HCT116 (cell line): ENCODE measurements at regions not wholly inside any gene's neighbourhood (a gene's known extent, or its start where the extent isn't known, plus 50 kb on each side); places are given as distances from the start of the nearest gene placed in this dataset.

Source experiments
- ATAC-seq: fragments of 200-7000 bp; cut with Tn5 transposase; 2 replicates; pipeline ENCODE4 v1.9.1; 2020; ENCODE audit warnings: mild to moderate bottlenecking, moderate library complexity
- BruUV-seq: library from RNA; stranded (reverse); fragments of 400-500 nt; replicated peaks from 2 replicates; lab custom pipeline; 2021; lab: Mats Ljungman, UMichigan
- CTCF ChIA-PET: fragments of 300-600 bp; sonication (Branson Sonifier 250); formaldehyde crosslinking; loops from one replicate; lab custom pipeline; 2021; ENCODE audit warnings: antibody characterized with exemption; lab: Charles Lee
- POLR2A ChIA-PET: fragments of 300-600, 350-600 bp; sonication (Branson Sonifier 250); formaldehyde crosslinking; loops from one replicate; lab custom pipeline; 2021; ENCODE audit warnings: antibody characterized with exemption; lab: Charles Lee
- RAD21 ChIA-PET, 2 experiments: fragments of 300-600 bp; sonication (Branson Sonifier 250); formaldehyde crosslinking; loops; one replicate each; lab custom pipeline; 2023; ENCODE audit warnings: low total read pairs in 2 of 2; ENCODE audit not compliant: uncharacterized antibody in 2 of 2, unreplicated experiment in 2 of 2, low non-redundant PET in 1 of 2; lab: Charles Lee
- DNase-seq: peaks from one replicate; pipeline ENCODE4 v3.0.0-alpha.2; 2010; ENCODE audit warnings: low read depth, low spot score
- H2AFZ ChIP-seq: fragments of 200-600 bp; shearing (Covaris generic), sonication (generic); 2 replicates; pipeline ENCODE4 v1.6.1; 2017; ENCODE audit warnings: low read depth, mixed run types, mixed read lengths, antibody characterized with exemption, low read length; ENCODE audit not compliant: poor library complexity, severe bottlenecking
- H3K27ac ChIP-seq: 2 replicates; pipeline ENCODE4 v1.5.1; 2012; ENCODE audit warnings: low read depth, low read length
- H3K27me3 ChIP-seq: fragments of 200-600 bp; sonication (generic); 2 replicates; pipeline ENCODE4 v1.6.1; 2016; ENCODE audit warnings: mixed run types, low read length, mixed read lengths; ENCODE audit not compliant: insufficient read depth
- H3K36me3 ChIP-seq, 2 experiments: fragments of 200-500 bp in 1 of 2; fragments of 200-600 bp in 1 of 2; sonication (Bioruptor generic) in 1 of 2; sonication (generic) in 1 of 2; 2 replicates each; pipeline versions ENCODE4 v1.5.1 to v1.6.1; 2014 to 2016; ENCODE audit warnings: low read length in 2 of 2, inconsistent platforms in 1 of 2, mixed read lengths in 1 of 2, mixed run types in 1 of 2; ENCODE audit not compliant: insufficient read depth in 2 of 2, control insufficient read depth in 1 of 2
- H3K4me1 ChIP-seq, 2 experiments: fragments of 200-600 bp in 1 of 2; sonication (generic) in 1 of 2; 2 replicates each; pipeline versions ENCODE4 v1.5.1 to v1.6.1; 2012 to 2017; ENCODE audit warnings: low read length in 2 of 2, inconsistent platforms in 1 of 2, mild to moderate bottlenecking in 1 of 2, mixed read lengths in 1 of 2, mixed run types in 1 of 2, moderate library complexity in 1 of 2; ENCODE audit not compliant: insufficient read depth in 2 of 2, control insufficient read depth in 1 of 2
- H3K4me2 ChIP-seq: fragments of 200-600 bp; sonication (generic); 2 replicates; pipeline ENCODE4 v1.6.1; 2017; ENCODE audit warnings: mixed run types, low read length, mixed read lengths
- H3K4me3 ChIP-seq, 2 experiments: fragments of 200-600 bp in 1 of 2; sonication (generic) in 1 of 2; replicated peaks in 1 of 2; 2 replicates each; pipeline ENCODE4 v1.5.1; 2011 to 2016; ENCODE audit warnings: low read length in 2 of 2, control low read depth in 1 of 2, low read depth in 1 of 2, mild to moderate bottlenecking in 1 of 2, mixed read lengths in 1 of 2, mixed run types in 1 of 2
- H3K79me2 ChIP-seq: fragments of 200-600 bp; sonication (generic); 2 replicates; pipeline ENCODE4 v1.6.1; 2017; ENCODE audit warnings: mild to moderate bottlenecking, mixed run types, low read length, moderate library complexity, mixed read lengths; ENCODE audit not compliant: insufficient read depth
- H3K9ac ChIP-seq: fragments of 200-600 bp; sonication (generic); 2 replicates; pipeline ENCODE4 v1.6.1; 2016; ENCODE audit warnings: low read length, mixed read lengths
- H3K9me2 ChIP-seq: fragments of 200-600 bp; sonication (generic), shearing (Covaris generic); 2 replicates; pipeline ENCODE4 v1.6.1; 2017; ENCODE audit warnings: mixed run types, mild to moderate bottlenecking, moderate library complexity; ENCODE audit not compliant: insufficient read depth
- H3K9me3 ChIP-seq, 2 experiments: fragments of 200-500 bp in 1 of 2; fragments of 200-600 bp in 1 of 2; sonication (Bioruptor generic) in 1 of 2; sonication (generic) in 1 of 2; 2 replicates each; pipeline ENCODE4 v1.6.1; 2014 to 2017; ENCODE audit warnings: low read length in 2 of 2, mixed read lengths in 2 of 2, inconsistent platforms in 1 of 2, low read depth in 1 of 2, mild to moderate bottlenecking in 1 of 2, mixed run types in 1 of 2, moderate library complexity in 1 of 2; ENCODE audit not compliant: control insufficient read depth in 1 of 2, insufficient read depth in 1 of 2
- H4K20me1 ChIP-seq: fragments of 200-600 bp; sonication (generic), shearing (Covaris generic); 2 replicates; pipeline ENCODE4 v1.6.1; 2017; ENCODE audit warnings: mixed run types, mild to moderate bottlenecking, moderate library complexity; ENCODE audit not compliant: insufficient read depth
- CTCF ChIP-seq, 3 experiments: fragments of 200-600 bp in 1 of 3; sonication (generic) in 1 of 3; IDR thresholded peaks in 2 of 3; conservative IDR thresholded peaks in 1 of 3; 2 replicates each; pipeline ENCODE4 v1.5.1; 2012 to 2017; ENCODE audit warnings: low read depth in 2 of 3, low read length in 2 of 3, antibody characterized with exemption in 1 of 3, borderline replicate concordance in 1 of 3, control low read depth in 1 of 3, mild to moderate bottlenecking in 1 of 3, mixed read lengths in 1 of 3, mixed run types in 1 of 3, moderate library complexity in 1 of 3; ENCODE audit not compliant: insufficient read depth in 1 of 3
- EGR1 ChIP-seq: IDR thresholded peaks from 2 replicates; pipeline ENCODE4 v1.6.1; 2012; ENCODE audit warnings: low read depth
- ELF1 ChIP-seq: IDR thresholded peaks from 2 replicates; pipeline ENCODE4 v1.6.1; 2012; ENCODE audit warnings: low read depth, borderline replicate concordance
- EZH2 ChIP-seq: fragments of 200-600 bp; sonication (generic); IDR thresholded peaks from 2 replicates; pipeline ENCODE4 v1.6.1; 2017; ENCODE audit warnings: antibody characterized with exemption, mixed run types
- FOSL1 ChIP-seq: IDR thresholded peaks from 2 replicates; pipeline ENCODE4 v1.6.1; 2012; ENCODE audit warnings: low read depth
- RAD21 ChIP-seq: IDR thresholded peaks from 2 replicates; pipeline ENCODE4 v1.6.1; 2012; ENCODE audit warnings: low read depth, mild to moderate bottlenecking
- SIN3A ChIP-seq: IDR thresholded peaks from 2 replicates; pipeline ENCODE4 v1.6.1; 2012; ENCODE audit warnings: low read depth
- SP1 ChIP-seq: IDR thresholded peaks from 2 replicates; pipeline ENCODE4 v1.6.1; 2012; ENCODE audit warnings: low read depth
- SRF ChIP-seq: IDR thresholded peaks from 2 replicates; pipeline ENCODE4 v1.6.1; 2012; ENCODE audit warnings: low read depth
- TCF7L2 ChIP-seq: IDR thresholded peaks from 2 replicates; pipeline ENCODE4 v1.7.0; 2011; ENCODE audit warnings: borderline replicate concordance, inconsistent platforms; ENCODE audit not compliant: insufficient read depth, insufficient read length; ENCODE audit errors: extremely low read depth
- YY1 ChIP-seq: IDR thresholded peaks from 2 replicates; pipeline ENCODE4 v1.6.1; 2011; ENCODE audit warnings: low read length, low read depth, moderate library complexity, mild to moderate bottlenecking; ENCODE audit not compliant: insufficient replicate concordance; ENCODE audit errors: extremely low read depth
- intact Hi-C: fragments of 100-400 bp; cut with micrococcal nuclease; formaldehyde crosslinking; loops from 2 replicates; pipeline ENCODE4 v1.10.0; 2022
- TF ChIP-seq, protein P1 (sequence below): IDR thresholded peaks from 2 replicates; pipeline ENCODE4 v1.6.1; 2012

DNA sequence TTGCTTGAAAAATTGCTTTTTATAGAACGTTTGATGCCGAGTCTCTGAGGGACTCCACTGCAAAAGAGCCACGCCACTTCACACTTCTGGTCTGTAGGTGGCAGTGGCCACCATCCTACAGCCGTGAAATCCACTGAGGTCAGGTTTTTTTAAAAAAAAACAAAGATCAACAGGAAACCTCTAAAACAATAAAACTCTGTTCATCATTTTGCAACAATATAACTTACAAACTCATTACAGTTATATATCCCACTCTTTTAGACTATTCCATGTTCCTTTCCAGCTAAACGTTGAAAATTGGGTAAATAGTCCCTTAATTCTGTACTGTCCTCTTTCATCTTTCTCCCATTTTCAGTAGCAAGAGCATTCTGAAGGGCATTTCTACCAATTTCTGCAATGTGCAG lies 64.6 kb upstream of the FMN2 start:
- no peak overlapping the region for H3K4me3 ChIP-seq
- ChIA-PET RAD21 (no interaction called here), POLR2A (no interaction called here), CTCF (interaction anchor here (1.2 kb wide), 1 partner anchor 122 kb away, joined by 3 read pairs; no protein-coding TSS in a partner anchor)
- H3K27me3 ChIP-seq: no peaks in the 10 kb centered on the region
- no peak overlapping the region for H3K27ac ChIP-seq
- no peaks in the 10 kb centered on the region for H3K9me2 ChIP-seq
- H3K4me2 ChIP-seq: no peak overlapping the region
- H2AFZ ChIP-seq: no peak overlapping the region
- no peaks in the 10 kb centered on the region for H4K20me1 ChIP-seq
- no peak for DNase-seq
- H3K79me2 ChIP-seq: no peaks in the 10 kb centered on the region
- ATAC-seq: no peak
- intact Hi-C loops: no loop called here
- no peaks in the 10 kb centered on the region for H3K36me3 ChIP-seq
- no peak overlapping the region for H3K9ac ChIP-seq
- no peak for TF ChIP-seq ELF1
- no peak for TF ChIP-seq SRF
- no peak for TF ChIP-seq SP1
- TF ChIP-seq CTCF (IDR thresholded peaks at IDR 0.05 in 2 of 3, conservative IDR thresholded peaks at IDR 0.05 in 1 of 3; ENCODE audit: borderline replicate concordance in 1 of 3, insufficient read depth in 1 of 3, low read depth in 2 of 3, low read length in 2 of 3): peak; percentile 18 to 52 (median 50); a peak in 3 of 6 replicates
- TF ChIP-seq SIN3A: no peak
- TF ChIP-seq EZH2: no peak
- TF ChIP-seq RAD21: peak; percentile 45; the same call in 1 of the 2 replicates
- no peak for TF ChIP-seq FOSL1
- TF ChIP-seq, protein P1, sequence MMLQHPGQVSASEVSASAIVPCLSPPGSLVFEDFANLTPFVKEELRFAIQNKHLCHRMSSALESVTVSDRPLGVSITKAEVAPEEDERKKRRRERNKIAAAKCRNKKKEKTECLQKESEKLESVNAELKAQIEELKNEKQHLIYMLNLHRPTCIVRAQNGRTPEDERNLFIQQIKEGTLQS: no peak
- TF ChIP-seq YY1: no peak
- no peak for TF ChIP-seq EGR1
- no peak for TF ChIP-seq TCF7L2
- peaks cover 0 to 12% of the 10 kb centered on the region in 2 experiments; a peak in 2 of 4 replicates for H3K9me3 ChIP-seq
- H3K4me1 ChIP-seq: no peaks in the 10 kb centered on the region
- no TSS peak for BruUV-seq
